Heart right ventricle (tissue), 16 donors: ENCODE measurements at regions not wholly inside any gene's neighbourhood (a gene's known extent, or its start where the extent isn't known, plus 50 kb on each side); places are given as distances from the start of the nearest gene placed in this dataset.

Experiments used
- ATAC-seq, 8 donors: fragments of 200-7000 bp; cut with Tn5 transposase; one replicate each; pipeline ENCODE4 v1.9.1; 2020; ENCODE audit warnings: mild to moderate bottlenecking in 8 of 8, moderate library complexity in 8 of 8, moderate number of reproducible peaks in 1 of 8
- DNase-seq, 2 donors: peaks; one replicate each; pipeline ENCODE4 v3.0.0-alpha.2; 2020
- H3K27ac ChIP-seq, 10 donors: fragments of 200-600 bp; sonication (generic) in 2 of 10; one replicate each; pipeline versions ENCODE4 v1.5.0 to v1.8.0; 2020 to 2022; ENCODE audit warnings: mild to moderate bottlenecking in 3 of 10
- H3K27me3 ChIP-seq, 7 donors: fragments of 200-600 bp; one replicate each; pipeline ENCODE4 v1.8.0; 2021 to 2022; ENCODE audit warnings: mild to moderate bottlenecking in 2 of 7
- H3K36me3 ChIP-seq, 9 donors: fragments of 200-600 bp; sonication (generic) in 1 of 9; one replicate each; pipeline versions ENCODE4 v1.5.0 to v1.8.0; 2020 to 2022; ENCODE audit warnings: mild to moderate bottlenecking in 2 of 9
- H3K4me1 ChIP-seq, 9 donors: fragments of 200-600 bp; sonication (generic) in 1 of 9; one replicate each; pipeline versions ENCODE4 v1.5.0 to v1.8.0; 2020 to 2022; ENCODE audit warnings: mild to moderate bottlenecking in 4 of 9
- H3K4me3 ChIP-seq, 10 donors: fragments of 200-600 bp; sonication (generic) in 2 of 10; one replicate each; pipeline versions ENCODE4 v1.5.0 to v1.8.0; 2020 to 2022; ENCODE audit warnings: mild to moderate bottlenecking in 7 of 10, moderate library complexity in 2 of 10
- H3K9me3 ChIP-seq, 11 donors: fragments of 200-600 bp in 10 of 11; sonication (generic) in 2 of 11; one replicate each; pipeline versions ENCODE4 v1.5.0 to v1.8.0; 2013 to 2022; ENCODE audit warnings: mild to moderate bottlenecking in 2 of 11, control low read depth in 1 of 11, moderate library complexity in 1 of 11
- CTCF ChIP-seq, 9 donors: fragments of 200-600 bp; sonication (generic) in 2 of 9; IDR thresholded peaks; one replicate each; pipeline versions ENCODE4 v1.5.0 to v1.8.0; 2021 to 2022; ENCODE audit warnings: antibody characterized with exemption in 9 of 9, mild to moderate bottlenecking in 5 of 9, moderate library complexity in 1 of 9
- WGBS, 2 donors: extraction: QIAGEN DNeasy Blood & Tissue Kit; methylation state at CpG; one replicate each; pipeline ENCODE4 v1.1.7; 2013; ENCODE audit warnings: inconsistent platforms in 1 of 2; 5-methylcytosine and 5-hydroxymethylcytosine counted together
- intact Hi-C, 10 donors: fragments of 100-400 bp; cut with DNase I; formaldehyde crosslinking; loops; one replicate each; pipeline versions ENCODE4 v1.11.1 to v1.14.2; 2022
- donor health status: Arrhythmogenic right ventricular cardiomyopathy.
- donor health status: ischemic (EF 13 %, LVEDD 7.1; RV severe dilation, severe dysfunction).
- donor health status: healthy with polysubstance abuse.
- donor health status: DM: no; HTN: yes; CAD: no.
- donor health status: DM: no; HTN: no; CAD: no.
- donor health status: ischemic (EF 25% LVEDD 6.9; RV normal size, moderate dysfunction).
- donor health status: ischemic (EF 25% LVEDD 5.7; RV mildly dilated, moderate dysfunction).
- donor health status: healthy.
- donor health status: DM: yes; HTN: yes; CAD: no.
- donor health status: Ischemic cardiomyopathy.
- donor health status: ischemic (EF 35%, LVEDD 5.7; RV mildly dilated, moderate dysfunction).
- donor health status: nonischemic (EF 11% LVEDD 7.7; RV severe dilation, severe dysfunction).
- donor health status: DM: yes; HTN: yes; CAD: no.
- donor health status: PGD.
- donor health status: ischemic (EF 29% LVEDD 5.4; RV normal size, mild dysfunction).
- donor health status: nonischemic (EF 23%, LVEDD 6.1; RV moderate dilation, normal function).

- DNase-seq (peak; percentile 62 to 65), ATAC-seq (peak; percentile 77 to 89 (median 84))
- peaks cover 0 to 15% (median 0%) of the 10 kb centered on the region in 9 donors for H3K4me1 ChIP-seq
- H3K36me3 ChIP-seq, result no peaks in the 10 kb centered on the region
- no peak overlapping the region for H3K4me3 ChIP-seq
- no peaks in the 10 kb centered on the region for H3K9me3 ChIP-seq
- WGBS, 2 donors, result 27 to 29% methylated on average over 21 of the region's 21 CpGs
- intact Hi-C loops, result loop anchor here (2.0 to 10.0 kb wide), 11 partner anchors 218 to 1851 kb away; no protein-coding TSS in a partner anchor
- no peak overlapping the region for H3K27ac ChIP-seq
- peak; percentile 82 to 96 (median 92) for TF ChIP-seq CTCF (IDR thresholded peaks at IDR 0.05)
- peaks cover 0 to 4% (median 0%) of the 10 kb centered on the region in 7 donors for H3K27me3 ChIP-seq
Observed at GRCh38 chr20:40962733-40963504, 65.7 kb upstream of the TOP1 start.

GRCh38 chr20:40963505-40963845, 65.1 kb upstream of the TOP1 start:
- H3K27me3 ChIP-seq, result peaks cover 0 to 4% (median 0%) of the 10 kb centered on the region in 7 donors
- WGBS, 2 donors, result 85 to 93% methylated on average over 7 of the region's 7 CpGs
- H3K9me3 ChIP-seq, result no peaks in the 10 kb centered on the region
- intact Hi-C loops, result loop anchor here (2.0 to 10.0 kb wide), 11 partner anchors 219 to 1851 kb away; no protein-coding TSS in a partner anchor
- DNase-seq, result no peak
- no peak overlapping the region for H3K4me3 ChIP-seq
- TF ChIP-seq CTCF (IDR thresholded peaks at IDR 0.05), result no peak
- no peak overlapping the region for H3K27ac ChIP-seq
- no peaks in the 10 kb centered on the region for H3K36me3 ChIP-seq
- peaks cover 0 to 16% (median 0%) of the 10 kb centered on the region in 9 donors for H3K4me1 ChIP-seq
- ATAC-seq, result no peak

GRCh38 chr20:40965671-40966070, 63.0 kb upstream of the TOP1 start:
- Histone ChIP-seq H3K36me3 (no peaks in the 10 kb centered on the region), H3K27me3 (peaks cover 0 to 16% (median 0%) of the 10 kb centered on the region in 7 donors), H3K9me3 (no peaks in the 10 kb centered on the region), H3K27ac (no peak overlapping the region), H3K4me3 (no peak overlapping the region), H3K4me1 (peaks cover 0 to 25% (median 5%) of the 10 kb centered on the region in 9 donors)
- 94 to 98% methylated on average over 4 of the region's 4 CpGs for WGBS, 2 donors
- intact Hi-C loops, result loop anchor here in 7 of 10 donors (5.0 to 10.0 kb wide), 10 partner anchors 127 to 1851 kb away; partner anchors contain the start of gene LPIN3 (in 1 of the 7)
- no peak for ATAC-seq
- no peak for TF ChIP-seq CTCF (IDR thresholded peaks at IDR 0.05)
- no peak for DNase-seq

- Histone ChIP-seq H3K9me3 (no peaks in the 10 kb centered on the region), H3K36me3 (no peaks in the 10 kb centered on the region), H3K27me3 (peaks cover 0 to 16% (median 0%) of the 10 kb centered on the region in 7 donors), H3K4me1 (peaks cover 0 to 25% (median 5%) of the 10 kb centered on the region in 9 donors), H3K27ac (no peak overlapping the region), H3K4me3 (no peak overlapping the region)
- DNase-seq (no peak), ATAC-seq (no peak)
- TF ChIP-seq CTCF (IDR thresholded peaks at IDR 0.05), result peak in 1 of 9 donors; percentile 23
- intact Hi-C loops, result loop anchor here in 7 of 10 donors (5.0 to 10.0 kb wide), 10 partner anchors 126 to 1851 kb away; partner anchors contain the start of gene LPIN3 (in 1 of the 7)
- WGBS, 2 donors, result 86 to 96% methylated on average over 2 of the region's 2 CpGs
Observed at GRCh38 chr20:40966103-40966502, 62.5 kb upstream of the TOP1 start.
